Panc1 (cell line): ENCODE measurements at regions not wholly inside any gene's neighbourhood (a gene's known extent, or its start where the extent isn't known, plus 50 kb on each side); places are given as distances from the start of the nearest gene placed in this dataset.

Experiments used
- ATAC-seq: fragments of 200-7000 bp; cut with Tn5 transposase; 2 replicates; pipeline ENCODE4 v1.9.1; 2020; ENCODE audit warnings: mild to moderate bottlenecking, moderate library complexity
- BruUV-seq: library from RNA; stranded (reverse); fragments of 400-500 nt; replicated peaks from 2 replicates; lab custom pipeline; 2021; lab: Mats Ljungman, UMichigan
- CTCF ChIA-PET: fragments of 300-600 bp; sonication (Branson Sonifier 250); formaldehyde crosslinking; loops from one replicate; lab custom pipeline; 2022; ENCODE audit warnings: antibody characterized with exemption; lab: Charles Lee
- POLR2A ChIA-PET: fragments of 300-600 bp; sonication (Branson Sonifier 250); formaldehyde crosslinking; loops from one replicate; lab custom pipeline; 2022; ENCODE audit warnings: antibody characterized with exemption; lab: Charles Lee
- DNase-seq: peaks from one replicate; pipeline ENCODE4 v3.0.0-alpha.2; 2010; ENCODE audit warnings: low read depth, low spot score
- H3K27ac ChIP-seq: 2 replicates; pipeline ENCODE4 v1.5.1; 2011; ENCODE audit warnings: mild to moderate bottlenecking, low read length, inconsistent platforms
- H3K27me3 ChIP-seq: fragments of 200-500 bp; sonication (Bioruptor generic); 2 replicates; pipeline ENCODE4 v1.6.0; 2014; ENCODE audit warnings: low read length, inconsistent platforms; ENCODE audit not compliant: control insufficient read depth, insufficient read depth
- H3K36me3 ChIP-seq: fragments of 200-500 bp; sonication (Bioruptor generic); 2 replicates; pipeline ENCODE4 v1.5.1; 2014; ENCODE audit warnings: inconsistent platforms, mild to moderate bottlenecking, low read length, moderate library complexity; ENCODE audit not compliant: control insufficient read depth, insufficient read depth
- H3K4me1 ChIP-seq: 2 replicates; pipeline ENCODE4 v1.5.1; 2011; ENCODE audit warnings: inconsistent platforms, mild to moderate bottlenecking, low read length, moderate library complexity; ENCODE audit not compliant: control insufficient read depth, insufficient read depth
- H3K4me3 ChIP-seq, 2 experiments: 2 replicates each; pipeline ENCODE4 v1.5.1; 2011 to 2012; ENCODE audit warnings: low read depth in 2 of 2, low read length in 2 of 2, mild to moderate bottlenecking in 2 of 2, inconsistent platforms in 1 of 2, moderate library complexity in 1 of 2
- H3K9me3 ChIP-seq: fragments of 200-500 bp; sonication (Bioruptor generic); 2 replicates; pipeline ENCODE4 v1.5.1; 2014; ENCODE audit warnings: low read depth, mild to moderate bottlenecking, inconsistent platforms, low read length, moderate library complexity; ENCODE audit not compliant: control insufficient read depth, insufficient read depth
- POLR2AphosphoS5 ChIP-seq: IDR thresholded peaks from 2 replicates; pipeline ENCODE4 v1.6.1; 2012; ENCODE audit warnings: mild to moderate bottlenecking, low read depth, low read length, moderate library complexity
- SIN3A ChIP-seq: IDR thresholded peaks from 2 replicates; pipeline ENCODE4 v1.6.1; 2012; ENCODE audit warnings: low read depth, mild to moderate bottlenecking, low read length, moderate library complexity, borderline replicate concordance; ENCODE audit not compliant: insufficient read depth
- TCF7L2 ChIP-seq: IDR thresholded peaks from 2 replicates; pipeline ENCODE4 v1.6.1; 2011; ENCODE audit warnings: mild to moderate bottlenecking, low read depth, low read length, inconsistent platforms
- in situ Hi-C: cut with HindIII; loops from 2 replicates; pipeline ENCODE4 v1.10.0; 2016; ENCODE audit warnings: low sequenced_read_pairs, low pct_unique_long_range_greater_than_20kb
- intact Hi-C: fragments of 100-400 bp; cut with micrococcal nuclease; formaldehyde crosslinking; loops from one replicate; pipeline ENCODE4 v1.10.0; 2022; ENCODE audit not compliant: unreplicated experiment
- TF ChIP-seq, protein P1 (sequence below), 2 experiments: IDR thresholded peaks; 2 replicates each; pipeline ENCODE4 v1.6.1; 2011 to 2012; ENCODE audit warnings: low read depth in 2 of 2, control low read depth in 1 of 2, low read length in 1 of 2, mild to moderate bottlenecking in 1 of 2, moderate library complexity in 1 of 2; ENCODE audit not compliant: insufficient read depth in 1 of 2
- TF ChIP-seq, protein P2 (sequence below): fragments of 450-650 bp; IDR thresholded peaks from 2 replicates; pipeline ENCODE4 v1.5.1; 2017; ENCODE audit warnings: mild to moderate bottlenecking

DNA sequence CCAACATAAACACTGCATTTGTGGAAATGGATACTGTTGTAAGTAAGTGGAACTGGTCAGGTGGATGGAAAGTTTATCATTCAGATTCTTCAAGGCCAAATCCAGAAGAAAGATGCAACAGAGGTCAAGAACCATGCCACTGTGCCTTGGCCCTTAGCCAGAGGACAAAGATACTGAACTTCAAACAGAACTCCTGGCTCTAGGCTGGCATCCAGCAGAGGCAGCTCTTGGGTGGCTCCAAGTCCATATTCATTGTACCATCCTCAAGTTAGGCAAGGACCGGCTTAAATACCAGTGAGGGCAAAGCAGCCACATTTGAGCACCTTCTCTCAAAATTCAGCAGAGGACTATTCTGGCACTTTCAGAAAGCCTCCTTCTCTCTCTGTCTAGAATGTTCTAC lies 53.2 kb downstream of the DNAAF9 start:
- Histone ChIP-seq H3K4me1 (no peaks in the 10 kb centered on the region), H3K9me3 (no peaks in the 10 kb centered on the region), H3K27me3 (no peaks in the 10 kb centered on the region), H3K4me3 (no peak overlapping the region), H3K27ac (no peak overlapping the region), H3K36me3 (no peaks in the 10 kb centered on the region)
- ChIA-PET CTCF (no interaction called here), POLR2A (no interaction called here)
- in situ Hi-C loops (no loop called here), intact Hi-C loops (no loop called here)
- DNase-seq: no peak
- TF ChIP-seq POLR2AphosphoS5: no peak
- TF ChIP-seq, protein P1, sequence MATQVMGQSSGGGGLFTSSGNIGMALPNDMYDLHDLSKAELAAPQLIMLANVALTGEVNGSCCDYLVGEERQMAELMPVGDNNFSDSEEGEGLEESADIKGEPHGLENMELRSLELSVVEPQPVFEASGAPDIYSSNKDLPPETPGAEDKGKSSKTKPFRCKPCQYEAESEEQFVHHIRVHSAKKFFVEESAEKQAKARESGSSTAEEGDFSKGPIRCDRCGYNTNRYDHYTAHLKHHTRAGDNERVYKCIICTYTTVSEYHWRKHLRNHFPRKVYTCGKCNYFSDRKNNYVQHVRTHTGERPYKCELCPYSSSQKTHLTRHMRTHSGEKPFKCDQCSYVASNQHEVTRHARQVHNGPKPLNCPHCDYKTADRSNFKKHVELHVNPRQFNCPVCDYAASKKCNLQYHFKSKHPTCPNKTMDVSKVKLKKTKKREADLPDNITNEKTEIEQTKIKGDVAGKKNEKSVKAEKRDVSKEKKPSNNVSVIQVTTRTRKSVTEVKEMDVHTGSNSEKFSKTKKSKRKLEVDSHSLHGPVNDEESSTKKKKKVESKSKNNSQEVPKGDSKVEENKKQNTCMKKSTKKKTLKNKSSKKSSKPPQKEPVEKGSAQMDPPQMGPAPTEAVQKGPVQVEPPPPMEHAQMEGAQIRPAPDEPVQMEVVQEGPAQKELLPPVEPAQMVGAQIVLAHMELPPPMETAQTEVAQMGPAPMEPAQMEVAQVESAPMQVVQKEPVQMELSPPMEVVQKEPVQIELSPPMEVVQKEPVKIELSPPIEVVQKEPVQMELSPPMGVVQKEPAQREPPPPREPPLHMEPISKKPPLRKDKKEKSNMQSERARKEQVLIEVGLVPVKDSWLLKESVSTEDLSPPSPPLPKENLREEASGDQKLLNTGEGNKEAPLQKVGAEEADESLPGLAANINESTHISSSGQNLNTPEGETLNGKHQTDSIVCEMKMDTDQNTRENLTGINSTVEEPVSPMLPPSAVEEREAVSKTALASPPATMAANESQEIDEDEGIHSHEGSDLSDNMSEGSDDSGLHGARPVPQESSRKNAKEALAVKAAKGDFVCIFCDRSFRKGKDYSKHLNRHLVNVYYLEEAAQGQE (IDR thresholded peaks at IDR 0.05; ENCODE audit: insufficient read depth in 1 of 2, low read depth in 2 of 2, low read length in 1 of 2): no peak
- TF ChIP-seq SIN3A: no peak
- TF ChIP-seq TCF7L2: no peak
- TF ChIP-seq, protein P2, sequence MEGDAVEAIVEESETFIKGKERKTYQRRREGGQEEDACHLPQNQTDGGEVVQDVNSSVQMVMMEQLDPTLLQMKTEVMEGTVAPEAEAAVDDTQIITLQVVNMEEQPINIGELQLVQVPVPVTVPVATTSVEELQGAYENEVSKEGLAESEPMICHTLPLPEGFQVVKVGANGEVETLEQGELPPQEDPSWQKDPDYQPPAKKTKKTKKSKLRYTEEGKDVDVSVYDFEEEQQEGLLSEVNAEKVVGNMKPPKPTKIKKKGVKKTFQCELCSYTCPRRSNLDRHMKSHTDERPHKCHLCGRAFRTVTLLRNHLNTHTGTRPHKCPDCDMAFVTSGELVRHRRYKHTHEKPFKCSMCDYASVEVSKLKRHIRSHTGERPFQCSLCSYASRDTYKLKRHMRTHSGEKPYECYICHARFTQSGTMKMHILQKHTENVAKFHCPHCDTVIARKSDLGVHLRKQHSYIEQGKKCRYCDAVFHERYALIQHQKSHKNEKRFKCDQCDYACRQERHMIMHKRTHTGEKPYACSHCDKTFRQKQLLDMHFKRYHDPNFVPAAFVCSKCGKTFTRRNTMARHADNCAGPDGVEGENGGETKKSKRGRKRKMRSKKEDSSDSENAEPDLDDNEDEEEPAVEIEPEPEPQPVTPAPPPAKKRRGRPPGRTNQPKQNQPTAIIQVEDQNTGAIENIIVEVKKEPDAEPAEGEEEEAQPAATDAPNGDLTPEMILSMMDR: no peak
- no TSS peak for BruUV-seq
- ATAC-seq: no peak

- in situ Hi-C loops (no loop called here), intact Hi-C loops (no loop called here)
- no peaks in the 10 kb centered on the region for H3K27me3 ChIP-seq
- BruUV-seq: no TSS peak
- no peak overlapping the region for H3K4me3 ChIP-seq
- ATAC-seq: no peak
- H3K9me3 ChIP-seq: no peaks in the 10 kb centered on the region
- POLR2A ChIA-PET: interaction anchor here (0.6 kb wide), 1 partner anchor 16 kb away, joined by 4 read pairs; no protein-coding TSS in a partner anchor
- TF ChIP-seq, protein P2: no peak
- TF ChIP-seq TCF7L2 (no peak), POLR2AphosphoS5 (no peak), SIN3A (no peak)
- TF ChIP-seq, protein P1 (IDR thresholded peaks at IDR 0.05; ENCODE audit: insufficient read depth in 1 of 2, low read depth in 2 of 2, low read length in 1 of 2): no peak
- no peaks in the 10 kb centered on the region for H3K4me1 ChIP-seq
- CTCF ChIA-PET: no interaction called here
- H3K36me3 ChIP-seq: no peaks in the 10 kb centered on the region
- H3K27ac ChIP-seq: no peak overlapping the region
- no peak for DNase-seq
Observed at GRCh38 chr20:3353646-3354045, 53.8 kb downstream of the DNAAF9 start.
